ENCODE measurements at regions not wholly inside any gene's neighbourhood (a gene's known extent, or its start where the extent isn't known, plus 50 kb on each side); places are given as distances from the start of the nearest gene placed in this dataset.

DNA sequence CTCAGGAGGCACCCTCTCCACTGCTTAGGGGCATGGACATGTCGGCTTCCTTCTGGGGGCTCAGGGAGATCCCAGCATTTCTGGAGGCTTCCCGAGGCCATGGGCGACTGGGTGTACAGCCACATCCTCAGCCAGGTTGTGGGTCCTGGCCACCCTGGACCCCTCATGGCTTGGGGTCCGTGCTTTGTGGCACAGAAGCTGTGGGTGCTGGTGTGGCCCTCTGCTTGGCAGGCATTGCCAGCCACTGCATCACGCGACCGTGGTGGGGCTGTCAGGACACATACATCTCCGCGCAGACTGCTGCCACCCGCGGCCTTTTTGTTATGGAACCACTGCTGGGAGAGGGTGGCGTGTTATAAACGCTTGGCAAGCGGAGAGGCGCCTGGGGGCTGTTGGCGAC, 1174.9 kb downstream of the BRD1 start:
- Mint-ChIP-seq H3K27me3 (no peaks in the 10 kb centered on the region), H3K9me3 (ENCODE audit: insufficient read depth) (no peaks in the 10 kb centered on the region), H3K4me3 (no peak overlapping the region), H3K4me1 (no peaks in the 10 kb centered on the region), H3K27ac (no peak overlapping the region)
- no peaks in the 10 kb centered on the region for H3K4me1 ChIP-seq (ENCODE audit: control insufficient read depth in 2 of 2, insufficient read depth in 2 of 2, low read length in 2 of 2)
- H3K9ac ChIP-seq (ENCODE audit: low read length), result no peak overlapping the region
- DNase-seq (no peak), ATAC-seq (ENCODE audit: low read depth) (no peak)
- ChIA-PET POLR2A (no interaction called here), CTCF (no interaction called here)
- intact Hi-C loops (cut with micrococcal nuclease), result no loop called here
- H3K4me2 ChIP-seq (replicated peaks; ENCODE audit: low read depth, low read length, poor library complexity, severe bottlenecking), result no peak overlapping the region
- H3K9me3 ChIP-seq (ENCODE audit: control extremely low read depth in 1 of 3, control insufficient read depth in 2 of 3, insufficient read depth in 1 of 3, low read length in 2 of 3), result peaks cover 0 to 16% (median 0%) of the 10 kb centered on the region in 3 donors
- 83% methylated on average over 16 of the region's 16 CpGs for WGBS (ENCODE audit: insufficient coverage)
- no peaks in the 10 kb centered on the region for H3K36me3 ChIP-seq (replicated peaks in 1 of 2; ENCODE audit: control extremely low read depth in 1 of 2, control insufficient read depth in 1 of 2, extremely low read depth in 1 of 2, insufficient read depth in 2 of 2, low read length in 1 of 2)
- no peaks in the 10 kb centered on the region for H4K20me1 ChIP-seq (ENCODE audit: control insufficient read depth, insufficient read depth, low read length, poor library complexity, severe bottlenecking)
- H3K27me3 ChIP-seq (replicated peaks in 1 of 4; ENCODE audit: control extremely low read depth in 1 of 4, control insufficient read depth in 3 of 4, insufficient read depth in 4 of 4, low read length in 3 of 4), result no peaks in the 10 kb centered on the region
- no peak overlapping the region for H2AFZ ChIP-seq (ENCODE audit: insufficient read depth, low read depth, low read length, poor library complexity, severe bottlenecking)
- H3K79me2 ChIP-seq (ENCODE audit: control insufficient read depth, insufficient read depth, low read length), result no peaks in the 10 kb centered on the region
- no peak for TF ChIP-seq EZH2 (IDR thresholded peaks at IDR 0.05; ENCODE audit: borderline replicate concordance, insufficient read depth, low read depth, low read length, poor library complexity, severe bottlenecking)
- TF ChIP-seq, protein P1, sequence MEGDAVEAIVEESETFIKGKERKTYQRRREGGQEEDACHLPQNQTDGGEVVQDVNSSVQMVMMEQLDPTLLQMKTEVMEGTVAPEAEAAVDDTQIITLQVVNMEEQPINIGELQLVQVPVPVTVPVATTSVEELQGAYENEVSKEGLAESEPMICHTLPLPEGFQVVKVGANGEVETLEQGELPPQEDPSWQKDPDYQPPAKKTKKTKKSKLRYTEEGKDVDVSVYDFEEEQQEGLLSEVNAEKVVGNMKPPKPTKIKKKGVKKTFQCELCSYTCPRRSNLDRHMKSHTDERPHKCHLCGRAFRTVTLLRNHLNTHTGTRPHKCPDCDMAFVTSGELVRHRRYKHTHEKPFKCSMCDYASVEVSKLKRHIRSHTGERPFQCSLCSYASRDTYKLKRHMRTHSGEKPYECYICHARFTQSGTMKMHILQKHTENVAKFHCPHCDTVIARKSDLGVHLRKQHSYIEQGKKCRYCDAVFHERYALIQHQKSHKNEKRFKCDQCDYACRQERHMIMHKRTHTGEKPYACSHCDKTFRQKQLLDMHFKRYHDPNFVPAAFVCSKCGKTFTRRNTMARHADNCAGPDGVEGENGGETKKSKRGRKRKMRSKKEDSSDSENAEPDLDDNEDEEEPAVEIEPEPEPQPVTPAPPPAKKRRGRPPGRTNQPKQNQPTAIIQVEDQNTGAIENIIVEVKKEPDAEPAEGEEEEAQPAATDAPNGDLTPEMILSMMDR (IDR thresholded peaks at IDR 0.05), result no peak
- no peak overlapping the region for H3K4me3 ChIP-seq (ENCODE audit: control extremely low read depth in 1 of 5, extremely low read depth in 1 of 5, insufficient read depth in 1 of 5, low read depth in 2 of 5, low read length in 4 of 5)
- no peak overlapping the region for H3K27ac ChIP-seq (ENCODE audit: low read length in 2 of 2)

DNA sequence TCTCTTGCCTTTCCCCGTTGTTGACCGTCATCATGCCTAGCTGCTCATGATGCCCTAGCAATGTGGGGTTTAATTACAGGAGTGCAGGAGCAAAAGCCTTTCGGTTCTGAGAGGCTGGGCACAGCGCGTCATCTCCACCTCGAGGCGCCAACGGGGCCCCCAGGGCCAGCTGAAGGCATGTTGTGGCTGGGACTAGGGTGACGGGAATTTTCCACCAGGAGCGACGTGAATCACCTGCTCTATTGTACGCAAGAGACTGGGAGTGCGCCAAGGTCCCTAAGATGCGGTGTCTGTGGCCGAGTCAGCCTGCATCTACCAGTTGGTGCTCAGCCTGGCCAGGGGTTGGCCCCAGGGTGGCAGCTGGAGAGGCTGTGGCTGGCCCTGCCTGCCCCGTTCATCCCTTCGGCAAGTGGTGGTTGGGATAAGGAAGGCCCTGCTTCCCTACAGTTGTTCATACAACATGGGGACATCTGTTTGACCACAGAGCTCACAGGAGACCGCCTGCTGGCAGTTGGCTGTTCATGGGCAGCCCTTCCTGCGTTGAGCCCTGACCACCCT, 1175.6 kb downstream of the BRD1 start:
- Mint-ChIP-seq H3K27ac (no peak overlapping the region), H3K27me3 (no peaks in the 10 kb centered on the region), H3K4me1 (no peaks in the 10 kb centered on the region), H3K4me3 (no peak overlapping the region), H3K9me3 (ENCODE audit: insufficient read depth) (no peaks in the 10 kb centered on the region)
- Histone ChIP-seq H2AFZ (ENCODE audit: insufficient read depth, low read depth, low read length, poor library complexity, severe bottlenecking) (no peak overlapping the region), H3K9ac (ENCODE audit: low read length) (no peak overlapping the region), H3K9me3 (ENCODE audit: control extremely low read depth in 1 of 3, control insufficient read depth in 2 of 3, insufficient read depth in 1 of 3, low read length in 2 of 3) (peaks cover 0 to 16% (median 0%) of the 10 kb centered on the region in 3 donors), H3K27me3 (replicated peaks in 1 of 4; ENCODE audit: control extremely low read depth in 1 of 4, control insufficient read depth in 3 of 4, insufficient read depth in 4 of 4, low read length in 3 of 4) (no peaks in the 10 kb centered on the region), H3K4me3 (ENCODE audit: control extremely low read depth in 1 of 5, extremely low read depth in 1 of 5, insufficient read depth in 1 of 5, low read depth in 2 of 5, low read length in 4 of 5) (no peak overlapping the region), H3K79me2 (ENCODE audit: control insufficient read depth, insufficient read depth, low read length) (no peaks in the 10 kb centered on the region), H3K4me1 (ENCODE audit: control insufficient read depth in 2 of 2, insufficient read depth in 2 of 2, low read length in 2 of 2) (no peaks in the 10 kb centered on the region), H3K36me3 (replicated peaks in 1 of 2; ENCODE audit: control extremely low read depth in 1 of 2, control insufficient read depth in 1 of 2, extremely low read depth in 1 of 2, insufficient read depth in 2 of 2, low read length in 1 of 2) (no peaks in the 10 kb centered on the region), H3K27ac (ENCODE audit: low read length in 2 of 2) (no peak overlapping the region), H3K4me2 (replicated peaks; ENCODE audit: low read depth, low read length, poor library complexity, severe bottlenecking) (no peak overlapping the region), H4K20me1 (ENCODE audit: control insufficient read depth, insufficient read depth, low read length, poor library complexity, severe bottlenecking) (no peaks in the 10 kb centered on the region)
- 95% methylated on average over 18 of the region's 19 CpGs for WGBS (ENCODE audit: insufficient coverage)
- DNase-seq, result no peak
- POLR2A ChIA-PET, result no interaction called here
- intact Hi-C loops (cut with micrococcal nuclease), result no loop called here
- no peak for TF ChIP-seq EZH2 (IDR thresholded peaks at IDR 0.05; ENCODE audit: borderline replicate concordance, insufficient read depth, low read depth, low read length, poor library complexity, severe bottlenecking)
- TF ChIP-seq, protein P1 (IDR thresholded peaks at IDR 0.05), result no peak
- CTCF ChIA-PET, result no interaction called here
- no peak for ATAC-seq (ENCODE audit: low read depth)
